Heart right ventricle (tissue), 16 donors: ENCODE measurements at regions not wholly inside any gene's neighbourhood (a gene's known extent, or its start where the extent isn't known, plus 50 kb on each side); places are given as distances from the start of the nearest gene placed in this dataset.

Source experiments
- ATAC-seq, 8 donors: fragments of 200-7000 bp; cut with Tn5 transposase; one replicate each; pipeline ENCODE4 v1.9.1; 2020; ENCODE audit warnings: mild to moderate bottlenecking in 8 of 8, moderate library complexity in 8 of 8, moderate number of reproducible peaks in 1 of 8
- DNase-seq, 2 donors: peaks; one replicate each; pipeline ENCODE4 v3.0.0-alpha.2; 2020
- H3K27ac ChIP-seq, 10 donors: fragments of 200-600 bp; sonication (generic) in 2 of 10; one replicate each; pipeline versions ENCODE4 v1.5.0 to v1.8.0; 2020 to 2022; ENCODE audit warnings: mild to moderate bottlenecking in 3 of 10
- H3K27me3 ChIP-seq, 7 donors: fragments of 200-600 bp; one replicate each; pipeline ENCODE4 v1.8.0; 2021 to 2022; ENCODE audit warnings: mild to moderate bottlenecking in 2 of 7
- H3K36me3 ChIP-seq, 9 donors: fragments of 200-600 bp; sonication (generic) in 1 of 9; one replicate each; pipeline versions ENCODE4 v1.5.0 to v1.8.0; 2020 to 2022; ENCODE audit warnings: mild to moderate bottlenecking in 2 of 9
- H3K4me1 ChIP-seq, 9 donors: fragments of 200-600 bp; sonication (generic) in 1 of 9; one replicate each; pipeline versions ENCODE4 v1.5.0 to v1.8.0; 2020 to 2022; ENCODE audit warnings: mild to moderate bottlenecking in 4 of 9
- H3K4me3 ChIP-seq, 10 donors: fragments of 200-600 bp; sonication (generic) in 2 of 10; one replicate each; pipeline versions ENCODE4 v1.5.0 to v1.8.0; 2020 to 2022; ENCODE audit warnings: mild to moderate bottlenecking in 7 of 10, moderate library complexity in 2 of 10
- H3K9me3 ChIP-seq, 11 donors: fragments of 200-600 bp in 10 of 11; sonication (generic) in 2 of 11; one replicate each; pipeline versions ENCODE4 v1.5.0 to v1.8.0; 2013 to 2022; ENCODE audit warnings: mild to moderate bottlenecking in 2 of 11, control low read depth in 1 of 11, moderate library complexity in 1 of 11
- WGBS, 2 donors: extraction: QIAGEN DNeasy Blood & Tissue Kit; methylation state at CpG; one replicate each; pipeline ENCODE4 v1.1.7; 2013; ENCODE audit warnings: inconsistent platforms in 1 of 2; 5-methylcytosine and 5-hydroxymethylcytosine counted together
- intact Hi-C, 10 donors: fragments of 100-400 bp; cut with DNase I; formaldehyde crosslinking; loops; one replicate each; pipeline versions ENCODE4 v1.11.1 to v1.14.2; 2022
- TF ChIP-seq, protein P1 (sequence below), 9 donors: fragments of 200-600 bp; sonication (generic) in 2 of 9; IDR thresholded peaks; one replicate each; pipeline versions ENCODE4 v1.5.0 to v1.8.0; 2021 to 2022; ENCODE audit warnings: antibody characterized with exemption in 9 of 9, mild to moderate bottlenecking in 5 of 9, moderate library complexity in 1 of 9
- donor health status: Arrhythmogenic right ventricular cardiomyopathy.
- donor health status: ischemic (EF 13 %, LVEDD 7.1; RV severe dilation, severe dysfunction).
- donor health status: healthy with polysubstance abuse.
- donor health status: DM: no; HTN: yes; CAD: no.
- donor health status: DM: no; HTN: no; CAD: no.
- donor health status: ischemic (EF 25% LVEDD 6.9; RV normal size, moderate dysfunction).
- donor health status: ischemic (EF 25% LVEDD 5.7; RV mildly dilated, moderate dysfunction).
- donor health status: healthy.
- donor health status: DM: yes; HTN: yes; CAD: no.
- donor health status: Ischemic cardiomyopathy.
- donor health status: ischemic (EF 35%, LVEDD 5.7; RV mildly dilated, moderate dysfunction).
- donor health status: nonischemic (EF 11% LVEDD 7.7; RV severe dilation, severe dysfunction).
- donor health status: DM: yes; HTN: yes; CAD: no.
- donor health status: PGD.
- donor health status: ischemic (EF 29% LVEDD 5.4; RV normal size, mild dysfunction).
- donor health status: nonischemic (EF 23%, LVEDD 6.1; RV moderate dilation, normal function).

DNA sequence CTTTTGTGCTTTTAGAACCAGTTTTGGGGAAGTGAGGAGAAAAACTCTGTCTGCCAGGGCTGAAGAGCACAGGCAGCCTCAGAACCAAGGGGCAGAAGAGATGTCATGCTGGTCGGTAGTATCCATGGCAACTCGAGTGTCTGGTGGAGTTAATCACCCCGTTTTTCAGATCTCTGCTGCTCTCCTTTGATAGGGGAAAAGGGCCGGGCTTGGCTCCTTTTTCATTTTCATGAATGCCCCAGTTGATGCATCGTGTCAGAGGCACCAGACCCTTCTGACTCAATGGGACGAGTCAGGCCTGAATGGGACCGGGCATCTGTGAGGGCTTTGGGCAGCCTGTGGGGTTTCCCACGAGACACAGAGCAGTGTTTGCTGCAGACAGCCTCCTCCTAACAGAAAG, 304.6 kb downstream of the ABCC12 start:
- Histone ChIP-seq H3K9me3 (no peaks in the 10 kb centered on the region), H3K27me3 (no peaks in the 10 kb centered on the region), H3K4me3 (no peak overlapping the region), H3K27ac (no peak overlapping the region), H3K4me1 (no peaks in the 10 kb centered on the region), H3K36me3 (no peaks in the 10 kb centered on the region)
- intact Hi-C loops = no loop called here
- TF ChIP-seq, protein P1, sequence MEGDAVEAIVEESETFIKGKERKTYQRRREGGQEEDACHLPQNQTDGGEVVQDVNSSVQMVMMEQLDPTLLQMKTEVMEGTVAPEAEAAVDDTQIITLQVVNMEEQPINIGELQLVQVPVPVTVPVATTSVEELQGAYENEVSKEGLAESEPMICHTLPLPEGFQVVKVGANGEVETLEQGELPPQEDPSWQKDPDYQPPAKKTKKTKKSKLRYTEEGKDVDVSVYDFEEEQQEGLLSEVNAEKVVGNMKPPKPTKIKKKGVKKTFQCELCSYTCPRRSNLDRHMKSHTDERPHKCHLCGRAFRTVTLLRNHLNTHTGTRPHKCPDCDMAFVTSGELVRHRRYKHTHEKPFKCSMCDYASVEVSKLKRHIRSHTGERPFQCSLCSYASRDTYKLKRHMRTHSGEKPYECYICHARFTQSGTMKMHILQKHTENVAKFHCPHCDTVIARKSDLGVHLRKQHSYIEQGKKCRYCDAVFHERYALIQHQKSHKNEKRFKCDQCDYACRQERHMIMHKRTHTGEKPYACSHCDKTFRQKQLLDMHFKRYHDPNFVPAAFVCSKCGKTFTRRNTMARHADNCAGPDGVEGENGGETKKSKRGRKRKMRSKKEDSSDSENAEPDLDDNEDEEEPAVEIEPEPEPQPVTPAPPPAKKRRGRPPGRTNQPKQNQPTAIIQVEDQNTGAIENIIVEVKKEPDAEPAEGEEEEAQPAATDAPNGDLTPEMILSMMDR (IDR thresholded peaks at IDR 0.05) = no peak
- no peak for ATAC-seq
- DNase-seq = no peak
- 63 to 69% methylated on average over 8 of the region's 8 CpGs for WGBS, 2 donors

DNA sequence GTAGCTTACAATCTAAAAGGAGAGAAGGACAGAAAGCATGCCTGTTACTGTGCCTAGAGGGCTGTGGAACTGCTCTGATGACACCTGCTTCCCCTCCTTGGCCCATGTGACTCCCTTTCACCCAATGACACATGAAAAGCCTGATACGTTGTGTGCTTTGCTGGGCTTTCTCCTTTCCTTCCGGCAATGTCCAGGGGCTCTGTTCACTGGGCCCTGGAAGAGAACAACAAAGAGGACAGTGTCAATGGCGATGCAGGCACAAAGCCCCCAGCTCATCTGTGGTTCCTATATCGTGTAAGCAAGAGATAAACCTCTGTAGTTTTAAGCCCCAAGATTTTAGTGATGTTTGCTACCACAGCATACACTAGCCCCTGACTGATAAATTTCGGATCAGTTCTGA, 306.1 kb downstream of the ABCC12 start:
- intact Hi-C loops = no loop called here
- Histone ChIP-seq H3K9me3 (no peaks in the 10 kb centered on the region), H3K27me3 (no peaks in the 10 kb centered on the region), H3K4me1 (no peaks in the 10 kb centered on the region), H3K36me3 (no peaks in the 10 kb centered on the region), H3K4me3 (no peak overlapping the region), H3K27ac (no peak overlapping the region)
- DNase-seq (no peak), ATAC-seq (no peak)
- WGBS, 2 donors = 66 to 77% methylated on average over 5 of the region's 5 CpGs
- TF ChIP-seq, protein P1 (IDR thresholded peaks at IDR 0.05) = no peak

DNA sequence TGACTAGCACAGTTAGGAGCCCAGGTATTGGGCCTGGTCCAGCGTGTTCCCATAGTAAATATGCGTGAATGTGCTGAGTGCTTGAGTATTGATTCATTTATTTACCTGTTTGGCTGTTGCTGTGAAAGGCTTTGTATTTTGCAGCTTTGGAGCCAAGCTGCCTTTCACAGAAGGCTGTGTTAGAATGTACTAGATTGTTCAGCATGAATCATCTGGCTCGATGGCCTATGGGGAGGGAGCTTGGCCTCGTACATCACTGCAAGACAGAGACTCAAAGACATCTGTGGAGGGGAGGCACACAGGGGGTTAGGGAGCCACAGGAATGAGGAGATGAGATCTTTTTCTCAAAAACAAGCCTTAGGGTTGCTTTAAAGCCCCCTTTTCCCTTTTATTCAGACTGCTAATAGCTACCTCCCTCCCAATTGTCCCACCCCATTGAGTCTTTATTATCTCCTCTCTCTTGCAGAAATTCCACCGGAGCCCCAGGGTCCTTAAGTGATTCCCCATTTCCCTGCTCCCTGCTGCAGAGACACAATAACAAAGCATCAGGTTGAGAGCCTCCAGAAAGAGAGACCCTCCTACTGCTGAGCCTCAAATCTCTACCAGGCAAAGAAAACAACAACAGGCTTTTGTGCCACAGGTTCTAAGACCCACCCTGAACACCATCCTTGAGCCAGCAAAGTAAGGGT, 307.2 kb downstream of the ABCC12 start:
- intact Hi-C loops = no loop called here
- no peak for ATAC-seq
- 51 to 54% methylated on average over 5 of the region's 5 CpGs for WGBS, 2 donors

DNA sequence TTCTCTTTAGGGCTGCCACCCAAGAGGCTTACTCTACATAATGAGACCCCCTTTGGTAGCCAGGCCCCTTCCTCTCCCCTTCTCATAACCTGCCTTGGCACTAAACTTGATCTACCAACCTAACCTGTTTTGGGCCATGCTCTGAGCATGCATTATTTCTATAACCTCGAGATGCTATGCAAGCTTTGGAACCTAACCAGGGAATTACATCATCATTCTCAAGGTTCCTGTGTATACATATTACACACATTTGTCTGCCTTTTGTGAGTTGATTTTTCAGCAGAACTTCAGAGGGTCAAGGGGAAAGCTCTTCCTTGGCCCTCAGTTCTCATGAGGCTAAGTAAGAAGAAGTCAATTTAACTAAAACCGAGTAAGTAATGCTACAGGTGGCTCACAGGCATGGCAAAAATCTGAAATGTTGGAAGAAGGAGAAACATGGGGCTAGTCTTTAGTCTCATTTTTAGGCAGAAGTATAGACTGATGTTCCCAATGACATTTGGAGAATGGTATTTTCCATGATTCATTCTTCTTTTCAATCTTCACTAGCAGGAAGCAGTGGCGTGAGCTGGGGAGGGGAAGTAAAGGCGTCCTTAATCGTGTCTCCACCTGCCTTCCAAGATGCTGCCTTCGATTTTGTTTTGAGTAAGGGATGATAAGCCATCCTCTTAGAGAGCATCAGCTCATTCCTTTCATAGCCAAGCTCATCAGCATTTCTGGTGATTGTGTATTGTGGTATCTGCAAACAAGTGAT, 308.4 kb downstream of the ABCC12 start:
- intact Hi-C loops = no loop called here
- Histone ChIP-seq H3K27me3 (no peaks in the 10 kb centered on the region), H3K4me1 (no peaks in the 10 kb centered on the region), H3K9me3 (no peaks in the 10 kb centered on the region), H3K36me3 (no peaks in the 10 kb centered on the region), H3K4me3 (no peak overlapping the region), H3K27ac (no peak overlapping the region)
- DNase-seq (no peak), ATAC-seq (no peak)
- TF ChIP-seq, protein P1 (IDR thresholded peaks at IDR 0.05) = no peak
- 66 to 67% methylated on average over 6 of the region's 6 CpGs for WGBS, 2 donors

More for the DNA sequence above, 307.2 kb downstream of the ABCC12 start:
- H3K4me3 ChIP-seq = no peak overlapping the region
- no peak for DNase-seq
- no peaks in the 10 kb centered on the region for H3K9me3 ChIP-seq
- H3K27ac ChIP-seq = no peak overlapping the region
- TF ChIP-seq, protein P1 (IDR thresholded peaks at IDR 0.05) = no peak
- H3K36me3 ChIP-seq = no peaks in the 10 kb centered on the region
- no peaks in the 10 kb centered on the region for H3K27me3 ChIP-seq
- H3K4me1 ChIP-seq = no peaks in the 10 kb centered on the region
